Keratinocyte (primary cell): ENCODE measurements at regions not wholly inside any gene's neighbourhood (a gene's known extent, or its start where the extent isn't known, plus 50 kb on each side); places are given as distances from the start of the nearest gene placed in this dataset.

Source experiments
- DNase-seq: peaks from one replicate; pipeline ENCODE4 v3.0.0-alpha.2; 2011; ENCODE audit warnings: low read depth, missing footprints, low spot score
- FAIRE-seq: peaks from 2 replicates; lab custom pipeline; 2011; peaks lifted over from hg19 to GRCh38; lab: Jason Lieb, UNC
- H2AFZ ChIP-seq: 2 replicates; pipeline ENCODE4 v1.6.0; 2012; ENCODE audit warnings: low read length, control low read depth, inconsistent platforms; ENCODE audit not compliant: control insufficient read depth
- H3K27ac ChIP-seq: 2 replicates; pipeline ENCODE4 v1.5.1; 2011; ENCODE audit warnings: low read length; ENCODE audit not compliant: control insufficient read depth, insufficient read depth
- H3K27me3 ChIP-seq: 3 replicates; pipeline ENCODE4 v1.6.0; 2011; ENCODE audit warnings: low read length; ENCODE audit not compliant: control insufficient read depth, insufficient read depth; ENCODE audit errors: extremely low read depth
- H3K36me3 ChIP-seq, 2 experiments: 2 replicates in 1 of 2; 3 replicates in 1 of 2; pipeline ENCODE4 v1.5.1; 2011; ENCODE audit warnings: low read length in 2 of 2, mild to moderate bottlenecking in 1 of 2; ENCODE audit not compliant: control insufficient read depth in 2 of 2, insufficient read depth in 2 of 2; ENCODE audit errors: extremely low read depth in 1 of 2
- H3K4me1 ChIP-seq: 3 replicates; pipeline ENCODE4 v1.5.1; 2011; ENCODE audit warnings: low read length; ENCODE audit not compliant: control insufficient read depth, insufficient read depth; ENCODE audit errors: extremely low read depth
- H3K4me2 ChIP-seq: 3 replicates; pipeline ENCODE4 v1.6.0; 2011; ENCODE audit warnings: low read depth, low read length; ENCODE audit not compliant: control insufficient read depth, insufficient read depth; ENCODE audit errors: extremely low read depth
- H3K4me3 ChIP-seq, 3 experiments: fragments of 200-600 bp in 1 of 3; sonication (generic) in 1 of 3; 2 replicates in 2 of 3; 3 replicates in 1 of 3; pipeline ENCODE4 v1.5.1; 2011 to 2016; ENCODE audit warnings: low read length in 3 of 3, mild to moderate bottlenecking in 3 of 3, control low read depth in 2 of 3, inconsistent platforms in 1 of 3, low read depth in 1 of 3, mixed read lengths in 1 of 3, mixed run types in 1 of 3, moderate library complexity in 1 of 3; ENCODE audit not compliant: control insufficient read depth in 2 of 3, insufficient read depth in 2 of 3; ENCODE audit errors: extremely low read depth in 1 of 3
- H3K79me2 ChIP-seq: 2 replicates; pipeline ENCODE4 v1.6.0; 2012; ENCODE audit warnings: low read length; ENCODE audit not compliant: control insufficient read depth, insufficient read depth
- H3K9ac ChIP-seq: 3 replicates; pipeline ENCODE4 v1.6.0; 2011; ENCODE audit warnings: low read length; ENCODE audit not compliant: control insufficient read depth, insufficient read depth; ENCODE audit errors: extremely low read depth
- H3K9me1 ChIP-seq: 3 replicates; pipeline ENCODE4 v1.6.0; 2011; ENCODE audit warnings: low read length; ENCODE audit not compliant: control insufficient read depth, insufficient read depth; ENCODE audit errors: extremely low read depth
- H3K9me3 ChIP-seq: 2 replicates; pipeline ENCODE4 v1.5.1; 2012; ENCODE audit warnings: low read depth, low read length; ENCODE audit not compliant: control insufficient read depth
- H4K20me1 ChIP-seq: 3 replicates; pipeline ENCODE4 v1.6.0; 2011; ENCODE audit warnings: low read length; ENCODE audit not compliant: control insufficient read depth, insufficient read depth; ENCODE audit errors: extremely low read depth
- CTCF ChIP-seq, 3 experiments: IDR thresholded peaks in 1 of 3; conservative IDR thresholded peaks in 1 of 3; optimal IDR thresholded peaks in 1 of 3; 2 replicates in 2 of 3; 3 replicates in 1 of 3; pipeline versions ENCODE3 to v1.5.1; 2011; ENCODE audit warnings: low read length in 3 of 3, mild to moderate bottlenecking in 3 of 3, moderate library complexity in 2 of 3, control low read depth in 1 of 3, inconsistent platforms in 1 of 3; ENCODE audit not compliant: insufficient read depth in 2 of 3; ENCODE audit errors: extremely low read depth in 1 of 3
- EZH2 ChIP-seq: IDR thresholded peaks from one replicate; pipeline ENCODE4 v1.6.1; 2012; ENCODE audit warnings: inconsistent platforms, mild to moderate bottlenecking, low read length, moderate library complexity
- dilution Hi-C: fragments of 300-500 bp; cut with MboI; formaldehyde crosslinking; loops from one replicate; pipeline ENCODE4 v1.7.0; 2020; ENCODE audit warnings: low sequenced_read_pairs; ENCODE audit not compliant: extremely low pct_ligation_motif_present

- FAIRE-seq (no peak), DNase-seq (no peak)
- no peak for TF ChIP-seq CTCF (optimal IDR thresholded peaks at IDR 0.05 in 1 of 3, IDR thresholded peaks at IDR 0.05 in 1 of 3, conservative IDR thresholded peaks at IDR 0.05 in 1 of 3; ENCODE audit: extremely low read depth in 1 of 3, insufficient read depth in 2 of 3, low read length in 3 of 3)
- TF ChIP-seq EZH2: no peak
- Histone ChIP-seq H3K27ac (no peak overlapping the region), H3K4me3 (no peak overlapping the region), H3K9ac (no peak overlapping the region), H3K4me1 (no peaks in the 10 kb centered on the region), H3K9me3 (no peaks in the 10 kb centered on the region), H3K4me2 (no peak overlapping the region), H2AFZ (no peak overlapping the region), H3K27me3 (no peaks in the 10 kb centered on the region), H3K9me1 (no peaks in the 10 kb centered on the region), H4K20me1 (no peaks in the 10 kb centered on the region), H3K36me3 (no peaks in the 10 kb centered on the region), H3K79me2 (no peaks in the 10 kb centered on the region)
- dilution Hi-C loops: no loop called here
Observed at GRCh38 chr16:52316241-52316640, 230.7 kb downstream of the TOX3 start.

DNA sequence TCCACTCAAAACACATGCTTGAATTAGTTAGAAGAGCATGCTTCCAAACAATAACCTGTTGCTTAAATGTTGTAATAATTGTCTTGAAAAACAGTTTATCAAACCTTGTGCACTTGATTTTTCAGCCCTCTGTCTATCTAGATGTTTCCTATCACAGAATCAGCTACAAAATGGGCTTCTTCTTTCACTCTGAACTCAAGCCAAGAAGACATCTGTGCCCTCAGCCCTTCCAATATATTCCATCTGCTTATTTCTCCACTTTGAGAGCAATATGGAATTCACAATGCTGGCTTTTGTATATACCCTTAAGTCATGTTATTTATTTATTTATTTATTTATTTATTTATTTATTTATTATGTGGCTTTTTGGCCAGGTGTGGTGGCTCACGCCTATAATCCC, 234.2 kb downstream of the TOX3 start:
- no peak overlapping the region for H3K4me2 ChIP-seq
- DNase-seq: no peak
- H3K4me1 ChIP-seq: no peaks in the 10 kb centered on the region
- no peaks in the 10 kb centered on the region for H3K9me1 ChIP-seq
- no peak overlapping the region for H3K4me3 ChIP-seq
- H3K9ac ChIP-seq: no peak overlapping the region
- dilution Hi-C loops: no loop called here
- TF ChIP-seq EZH2 (no peak), CTCF (optimal IDR thresholded peaks at IDR 0.05 in 1 of 3, IDR thresholded peaks at IDR 0.05 in 1 of 3, conservative IDR thresholded peaks at IDR 0.05 in 1 of 3; ENCODE audit: extremely low read depth in 1 of 3, insufficient read depth in 2 of 3, low read length in 3 of 3) (no peak)
- H3K27me3 ChIP-seq: no peaks in the 10 kb centered on the region
- no peak overlapping the region for H2AFZ ChIP-seq
- H3K27ac ChIP-seq: no peak overlapping the region
- no peak for FAIRE-seq
- no peaks in the 10 kb centered on the region for H3K9me3 ChIP-seq
- no peaks in the 10 kb centered on the region for H4K20me1 ChIP-seq
- no peaks in the 10 kb centered on the region for H3K36me3 ChIP-seq
- no peaks in the 10 kb centered on the region for H3K79me2 ChIP-seq
